ENCODE measurements at regions not wholly inside any gene's neighbourhood (a gene's known extent, or its start where the extent isn't known, plus 50 kb on each side); places are given as distances from the start of the nearest gene placed in this dataset.

GRCh38 chr10:113323985-113324384, 228.9 kb upstream of the HABP2 start:
- TF ChIP-seq CTCF (IDR thresholded peaks at IDR 0.05), result no peak
- no peak for TF ChIP-seq POLR2A (IDR thresholded peaks at IDR 0.05; ENCODE audit: low read depth)
- no peak for TF ChIP-seq POLR2AphosphoS5 (IDR thresholded peaks at IDR 0.05)

Data from esophagus muscularis mucosa (tissue), 3 donors.